ENCODE measurements at regions not wholly inside any gene's neighbourhood (a gene's known extent, or its start where the extent isn't known, plus 50 kb on each side); places are given as distances from the start of the nearest gene placed in this dataset.

DNA sequence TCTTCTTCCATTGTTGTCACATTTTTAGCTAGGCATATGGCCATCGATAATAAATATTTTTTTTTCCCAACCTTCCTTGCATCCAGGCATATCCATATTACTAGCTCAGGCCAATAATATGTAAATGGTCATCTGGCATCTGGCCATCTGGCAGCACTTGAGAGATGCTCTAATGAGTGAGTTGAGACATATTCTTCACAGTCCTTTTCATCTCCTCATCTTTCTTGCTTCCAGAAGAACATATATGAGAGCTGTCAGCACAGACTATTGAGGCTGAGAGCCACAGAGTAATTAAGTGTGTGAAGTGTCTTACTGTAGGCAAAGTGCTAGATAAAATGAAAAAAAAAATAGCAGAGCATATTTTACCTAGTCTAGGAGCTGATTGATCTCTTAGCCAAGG lies 628.4 kb upstream of the TMPRSS15 start:
- TF ChIP-seq CTCF (IDR thresholded peaks at IDR 0.05): no peak
- no peak for TF ChIP-seq POLR2AphosphoS5 (IDR thresholded peaks at IDR 0.05)
- no peak for TF ChIP-seq POLR2A (IDR thresholded peaks at IDR 0.05)
- no peak for TF ChIP-seq EP300 (IDR thresholded peaks at IDR 0.05)
